GM21576 (cell line): ENCODE measurements at regions not wholly inside any gene's neighbourhood (a gene's known extent, or its start where the extent isn't known, plus 50 kb on each side); places are given as distances from the start of the nearest gene placed in this dataset.
"Not testable (repeated sequence)": the region's sequence is repeated elsewhere in the genome, so short reads cannot be mapped to it uniquely, and the experiment has no call there.

Experiments
- ATAC-seq: cut with Tn5 transposase; IDR thresholded peaks from one replicate; pipeline ENCODE4 v1.9.1; 2021; ENCODE audit warnings: mild to moderate bottlenecking, moderate library complexity; ENCODE audit not compliant: unreplicated experiment

- no peak for ATAC-seq
Observed at GRCh38 chr3:106070187-106070586, 201.4 kb upstream of the CBLB start.

- no peak for ATAC-seq
Observed at GRCh38 chr3:106071306-106071705, 202.5 kb upstream of the CBLB start.

- ATAC-seq, result not testable (repeated sequence)
Observed at GRCh38 chr3:106072596-106072995, 203.8 kb upstream of the CBLB start.

GRCh38 chr3:106073806-106074205 is 205.0 kb upstream of the CBLB start:
- not testable (repeated sequence) for ATAC-seq

- not testable (repeated sequence) for ATAC-seq
Observed at GRCh38 chr3:106075731-106076130, 206.9 kb upstream of the CBLB start.

GRCh38 chr3:106078635-106079034 is 209.8 kb upstream of the CBLB start:
- ATAC-seq, result no peak

GRCh38 chr3:106082616-106083015 is 213.8 kb upstream of the CBLB start:
- ATAC-seq, result no peak

- ATAC-seq, result peak; percentile 49
Observed at GRCh38 chr3:106083207-106083606, 214.4 kb upstream of the CBLB start.

- ATAC-seq, result no peak
Observed at GRCh38 chr3:106083854-106084253, 215.0 kb upstream of the CBLB start.

GRCh38 chr3:106086038-106086437 is 217.2 kb upstream of the CBLB start:
- ATAC-seq, result no peak

- no peak for ATAC-seq
Observed at GRCh38 chr3:106086636-106087035, 217.8 kb upstream of the CBLB start.

GRCh38 chr3:106088304-106088703 is 219.5 kb upstream of the CBLB start:
- ATAC-seq, result no peak

- ATAC-seq, result no peak
Observed at GRCh38 chr3:106088899-106089298, 220.1 kb upstream of the CBLB start.

- no peak for ATAC-seq
Observed at GRCh38 chr3:106089806-106090205, 221.0 kb upstream of the CBLB start.

- ATAC-seq, result no peak
Observed at GRCh38 chr3:106092792-106093191, 224.0 kb upstream of the CBLB start.

- ATAC-seq, result no peak
Observed at GRCh38 chr3:106093616-106094015, 224.8 kb upstream of the CBLB start.

GRCh38 chr3:106097817-106098435 is 229.1 kb upstream of the CBLB start:
- ATAC-seq, result no peak

GRCh38 chr3:106103383-106103782 is 234.6 kb upstream of the CBLB start:
- ATAC-seq, result no peak

- no peak for ATAC-seq
Observed at GRCh38 chr3:106104078-106104477, 235.3 kb upstream of the CBLB start.

GRCh38 chr3:106108925-106109324 is 240.1 kb upstream of the CBLB start:
- no peak for ATAC-seq

- ATAC-seq, result not testable (repeated sequence)
Observed at GRCh38 chr3:106112561-106112960, 243.7 kb upstream of the CBLB start.

GRCh38 chr3:106113747-106114146 is 244.9 kb upstream of the CBLB start:
- no peak for ATAC-seq

GRCh38 chr3:106114220-106114619 is 245.4 kb upstream of the CBLB start:
- ATAC-seq, result no peak
